NCI-H146 (cell line): ENCODE measurements at regions not wholly inside any gene's neighbourhood (a gene's known extent, or its start where the extent isn't known, plus 50 kb on each side); places are given as distances from the start of the nearest gene placed in this dataset.
"Not testable (repeated sequence)": the region's sequence is repeated elsewhere in the genome, so short reads cannot be mapped to it uniquely, and the experiment has no call there.

Experiments
- DNase-seq: peaks from one replicate; lab custom pipeline; 2025; lab: John Stamatoyannopoulos, UW

DNA sequence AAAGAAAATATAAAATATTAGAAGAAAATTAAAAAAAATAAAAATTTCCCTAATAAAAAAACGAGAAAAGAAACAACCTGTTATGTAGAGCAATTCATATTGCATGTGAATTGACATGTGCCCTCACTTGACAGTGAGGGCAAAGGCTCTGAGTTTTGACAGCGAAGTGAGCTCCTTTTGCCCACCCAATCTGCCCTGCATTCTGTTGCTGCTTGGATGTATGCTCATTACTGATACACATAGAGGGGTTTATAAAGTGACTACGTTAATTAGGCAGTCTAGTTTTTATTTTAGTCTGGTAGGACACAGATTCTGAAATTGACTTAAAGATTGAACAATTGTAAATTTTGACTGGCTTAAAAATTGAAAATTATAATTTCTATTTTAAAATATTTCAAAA lies 949.4 kb downstream of the TLE4 start:
- DNase-seq = no peak

DNA sequence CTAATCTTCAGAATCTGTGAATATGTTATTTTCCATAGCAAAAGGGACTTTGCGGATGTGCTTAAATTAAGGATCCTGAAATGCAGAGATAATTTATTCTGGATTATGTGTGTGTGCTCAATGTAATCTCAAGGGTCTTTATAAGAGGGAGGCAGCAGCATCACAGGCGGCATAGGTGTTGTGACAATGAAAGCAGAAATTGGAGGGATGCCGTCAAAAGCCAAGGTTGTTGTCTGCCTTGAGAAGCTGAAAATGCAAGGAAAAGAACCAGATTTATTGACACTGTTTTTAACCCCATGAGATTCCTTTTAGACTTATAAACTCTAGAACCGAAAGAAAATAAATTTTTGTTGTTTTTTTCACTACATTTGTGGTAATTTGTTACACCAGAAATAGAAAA lies 948.5 kb downstream of the TLE4 start:
- no peak for DNase-seq

DNA sequence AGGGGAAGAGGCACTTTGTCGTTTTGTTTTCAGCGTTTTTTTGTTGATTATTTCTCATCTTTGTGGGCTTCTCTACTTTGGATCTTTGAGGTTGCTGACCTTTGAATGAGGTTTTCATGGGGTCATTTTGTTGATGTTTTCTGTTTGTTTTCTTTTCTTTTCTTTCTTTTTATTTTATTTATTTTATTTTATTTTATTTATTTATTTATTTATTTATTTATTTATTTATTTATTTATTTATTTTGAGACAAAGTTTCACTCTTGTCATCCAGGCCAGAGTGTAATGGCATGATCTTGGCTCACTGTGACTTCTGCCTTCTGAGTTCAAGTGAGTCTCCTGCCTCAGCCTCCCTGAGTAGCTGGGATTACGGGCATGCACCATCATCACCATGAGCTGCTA lies 946.7 kb downstream of the TLE4 start:
- DNase-seq = no peak

DNA sequence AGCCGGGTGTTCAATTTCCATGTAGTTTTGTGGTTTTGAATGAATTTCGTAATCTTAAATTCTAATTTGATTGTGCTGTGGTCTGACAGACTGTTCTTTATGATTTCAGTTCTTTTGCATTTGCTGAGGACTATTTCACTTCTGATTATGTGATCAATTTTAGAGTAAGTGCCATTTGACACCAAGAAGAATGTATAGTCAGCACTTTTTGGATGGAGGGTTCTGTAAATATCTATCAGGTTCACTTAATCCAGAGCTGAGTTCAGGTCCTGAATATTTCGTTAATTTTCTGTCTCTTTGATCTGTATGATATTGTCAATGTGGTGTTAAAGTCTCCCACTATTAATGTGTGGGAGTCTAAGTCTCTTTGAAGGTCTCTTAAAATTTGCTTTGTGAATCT lies 944.9 kb downstream of the TLE4 start:
- no peak for DNase-seq

DNA sequence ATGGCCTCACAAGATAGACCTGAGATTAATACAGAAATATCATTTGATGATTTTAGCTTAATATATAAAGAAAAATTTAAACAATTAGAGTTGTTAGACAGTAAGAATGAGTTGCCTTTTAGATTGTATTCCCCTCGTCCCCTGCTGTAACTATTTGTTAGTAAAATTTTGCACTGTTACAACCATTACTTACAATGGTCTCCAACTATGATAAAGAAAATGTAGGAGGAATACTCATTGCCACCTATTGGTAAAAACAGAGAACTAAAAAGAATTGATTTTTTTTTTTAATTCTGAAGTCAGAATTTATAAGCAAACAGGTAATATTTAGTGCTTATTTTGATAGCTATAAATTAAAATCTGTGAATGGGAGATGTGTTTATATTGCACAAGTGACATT lies 937.6 kb downstream of the TLE4 start:
- DNase-seq = no peak

DNA sequence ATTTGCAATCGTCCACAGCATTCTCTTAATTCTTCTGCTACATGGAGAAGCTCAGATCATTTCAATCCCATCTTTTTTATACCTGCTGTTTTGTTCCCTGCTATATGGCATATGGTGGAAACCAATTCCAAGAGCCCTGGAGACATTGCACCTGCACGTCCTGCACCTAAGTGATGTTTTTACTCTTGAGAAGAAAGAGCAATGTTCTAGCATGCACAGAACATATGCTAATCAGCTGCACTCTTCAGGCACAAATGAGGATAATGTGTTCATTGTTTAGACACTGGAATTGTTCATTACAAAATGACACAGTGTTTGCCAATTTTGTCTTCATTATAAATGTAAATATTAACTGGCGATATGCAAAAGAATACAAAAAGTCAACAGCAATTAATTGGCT lies 935.8 kb downstream of the TLE4 start:
- no peak for DNase-seq

DNA sequence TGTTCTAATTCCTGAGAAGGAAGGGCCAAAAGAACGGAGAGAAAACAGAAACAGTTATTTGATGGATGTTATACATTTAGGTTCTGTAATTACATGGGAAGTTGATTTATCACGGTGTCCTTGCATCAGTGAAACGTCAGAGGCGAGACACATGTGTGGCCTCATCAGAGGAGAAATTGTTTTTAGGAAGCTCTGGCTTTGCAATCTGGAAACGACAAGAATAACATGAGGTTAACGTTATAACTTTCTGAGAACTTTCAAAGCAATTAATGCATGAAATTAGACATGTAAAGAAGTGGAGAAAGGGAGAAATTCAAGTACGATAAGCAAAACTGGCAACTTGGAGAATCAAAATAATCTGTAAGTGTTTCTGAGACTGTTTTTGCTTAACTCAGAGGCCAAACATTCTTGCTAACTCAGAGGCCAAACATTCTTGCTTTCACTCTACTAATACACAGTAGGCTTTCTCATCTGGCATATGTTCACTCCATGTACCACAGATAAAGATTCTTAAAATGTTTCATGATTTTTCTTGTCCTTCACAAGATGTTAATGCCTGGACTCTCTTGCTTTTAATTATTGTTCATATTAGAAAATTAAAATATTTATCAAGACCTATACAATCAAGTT lies 933.0 kb downstream of the TLE4 start:
- DNase-seq = no peak

DNA sequence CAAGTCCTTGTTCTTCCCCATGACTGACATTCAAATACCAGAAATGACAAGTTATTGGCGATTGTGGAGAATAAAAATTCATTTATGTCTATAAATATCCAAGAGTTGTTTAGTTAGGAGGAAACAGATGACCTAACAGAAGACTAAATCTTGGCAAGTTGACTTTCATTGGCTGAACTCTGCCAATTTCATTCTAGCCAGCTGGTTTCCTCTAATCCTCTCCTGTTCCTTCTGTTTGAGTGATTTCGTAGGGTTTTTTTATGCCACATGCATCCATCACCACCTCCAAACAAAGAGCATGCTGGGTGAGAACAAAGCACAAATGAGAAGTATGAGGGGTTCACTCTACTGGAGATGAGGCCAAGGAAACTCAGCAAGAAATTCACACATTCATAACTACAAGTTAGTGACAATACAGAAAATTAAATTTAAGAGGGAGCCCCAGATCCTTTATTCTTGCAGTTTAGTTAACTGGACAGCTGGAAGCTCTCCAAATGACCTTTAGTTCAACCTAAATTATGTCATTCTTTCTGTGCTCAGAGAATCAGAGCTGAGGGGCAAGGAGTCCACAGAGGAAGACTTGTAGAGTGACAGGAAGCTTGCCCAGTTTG lies 932.0 kb downstream of the TLE4 start:
- DNase-seq = no peak

DNA sequence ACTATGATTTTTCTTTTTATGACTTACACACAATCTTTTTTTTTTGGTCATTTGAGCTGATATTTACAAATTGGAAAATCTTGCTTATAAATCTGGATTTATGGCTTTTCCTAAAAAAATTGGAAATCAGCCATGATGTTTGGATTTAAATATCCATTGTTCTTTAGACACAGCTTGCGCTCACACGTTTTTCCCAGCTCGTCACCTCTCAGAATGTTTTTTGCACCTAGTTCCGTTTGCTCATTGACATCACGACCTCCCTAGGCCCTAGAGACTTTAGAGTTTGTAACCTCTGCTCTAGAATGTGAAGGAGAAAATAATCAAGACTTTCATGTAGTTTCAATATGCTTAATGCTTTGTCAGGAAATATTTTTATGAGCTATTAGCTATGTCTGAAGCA lies 930.5 kb downstream of the TLE4 start:
- no peak for DNase-seq

DNA sequence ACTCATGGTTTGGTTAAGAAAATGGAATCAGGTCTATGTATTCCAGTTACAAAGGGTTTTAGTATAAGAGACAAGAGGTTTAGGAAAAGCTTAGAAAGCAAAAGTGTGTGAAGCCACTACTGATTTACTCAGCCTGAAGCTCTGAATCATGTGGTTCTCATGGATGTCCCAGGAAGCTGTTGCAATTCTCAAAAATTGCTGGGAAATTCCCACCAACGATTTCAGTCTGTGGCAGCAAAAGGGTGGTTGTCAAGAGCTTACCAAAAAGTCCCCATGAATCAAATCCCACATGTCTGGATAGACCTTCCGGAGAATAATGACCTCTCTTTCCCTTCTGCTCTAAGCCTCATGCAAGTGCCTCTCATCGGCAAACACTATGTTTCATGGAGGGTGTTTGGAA lies 929.9 kb downstream of the TLE4 start:
- no peak for DNase-seq

DNA sequence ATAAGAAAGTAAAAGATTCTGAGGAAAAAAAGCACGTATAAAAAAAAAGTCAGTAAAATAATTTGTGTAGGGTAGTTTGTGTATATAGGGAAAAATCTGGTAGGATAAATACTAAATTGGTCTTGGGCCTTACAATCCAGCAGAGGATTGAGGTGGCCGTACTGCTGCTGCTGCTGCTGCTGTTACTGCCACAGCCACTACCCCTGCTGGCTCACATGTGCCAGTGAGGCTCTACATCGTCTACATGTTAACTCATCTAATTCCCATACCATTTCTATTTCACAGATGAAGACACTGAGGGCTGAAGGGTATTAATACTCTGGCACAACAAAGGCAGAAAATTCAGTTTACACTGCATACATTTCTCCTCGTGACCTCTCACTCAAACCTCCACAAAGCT lies 928.5 kb downstream of the TLE4 start:
- no peak for DNase-seq

DNA sequence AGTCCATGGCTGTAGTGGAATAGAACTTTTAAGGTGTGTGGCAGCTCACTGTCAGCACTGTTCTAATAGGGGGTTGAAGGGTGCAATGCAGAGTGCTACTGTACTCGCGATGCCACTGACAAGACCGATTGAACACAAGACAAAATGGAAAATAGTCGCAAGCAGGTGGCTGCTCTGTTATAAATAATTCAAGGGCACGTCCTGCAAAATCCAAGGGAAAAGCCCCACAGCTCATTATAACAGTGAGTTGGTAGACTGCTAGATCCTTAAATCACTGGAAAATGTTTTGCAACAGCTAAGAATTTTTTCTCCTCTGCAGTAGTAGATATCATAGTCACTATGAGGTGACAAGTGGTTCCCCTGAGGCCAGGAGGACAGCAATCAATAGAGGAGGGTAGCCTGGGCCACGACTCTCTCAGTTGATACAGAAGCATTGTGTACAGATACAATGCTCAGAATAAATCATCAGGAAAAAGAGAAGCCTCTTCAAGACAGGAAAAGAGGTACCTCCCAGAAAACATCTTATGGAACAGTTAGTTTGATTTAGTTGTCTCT lies 926.3 kb downstream of the TLE4 start:
- no peak for DNase-seq

DNA sequence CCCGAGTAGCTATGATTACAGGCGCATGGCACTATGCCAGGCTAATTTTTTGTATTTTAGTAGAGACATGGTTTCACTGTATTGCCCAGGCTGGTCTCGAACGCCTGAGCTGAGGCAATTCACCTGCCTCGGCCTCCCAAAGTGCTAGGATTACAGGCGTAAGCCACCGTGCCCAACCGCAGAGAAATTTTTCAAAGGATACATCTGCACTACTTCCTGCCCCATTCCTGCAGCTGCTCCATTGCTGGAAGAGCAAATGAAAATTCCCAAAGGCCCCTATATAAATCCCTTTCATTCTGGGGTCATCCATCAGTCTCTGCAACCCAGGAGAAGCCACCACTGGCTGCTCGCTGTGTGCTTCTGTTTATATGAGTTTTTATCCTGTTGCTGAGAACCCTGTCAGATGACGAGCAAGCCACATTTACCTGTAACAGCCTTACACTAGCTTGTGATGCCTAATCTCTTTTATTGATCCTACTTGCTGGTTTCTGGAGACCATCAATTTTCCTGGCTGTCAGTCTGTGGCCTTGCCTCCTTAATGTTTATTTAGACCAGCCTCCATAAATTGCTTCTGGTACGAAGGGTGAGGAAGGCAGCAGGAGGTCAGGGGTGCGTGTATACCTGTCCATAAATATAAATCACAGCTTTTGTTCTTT lies 925.3 kb downstream of the TLE4 start:
- DNase-seq = no peak

DNA sequence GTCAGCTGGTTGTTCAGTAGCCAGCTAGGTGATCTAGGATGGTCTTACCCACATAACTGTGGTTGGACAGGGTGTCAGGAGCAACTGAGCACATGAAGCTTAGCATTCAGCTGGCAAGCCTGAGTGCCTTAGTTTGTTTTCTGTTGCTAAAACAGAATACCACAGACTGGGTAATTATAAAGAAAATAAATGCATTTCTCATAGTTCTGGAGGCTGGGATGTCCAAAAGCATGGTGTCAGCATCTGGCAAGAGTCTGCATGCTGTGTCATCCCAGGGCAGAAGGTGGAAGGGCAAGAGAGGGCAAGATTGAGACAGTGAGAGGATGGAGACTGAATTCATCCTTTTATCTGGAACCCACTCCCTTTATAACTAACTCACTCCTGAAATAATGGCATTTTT lies 921.5 kb downstream of the TLE4 start:
- no peak for DNase-seq

DNA sequence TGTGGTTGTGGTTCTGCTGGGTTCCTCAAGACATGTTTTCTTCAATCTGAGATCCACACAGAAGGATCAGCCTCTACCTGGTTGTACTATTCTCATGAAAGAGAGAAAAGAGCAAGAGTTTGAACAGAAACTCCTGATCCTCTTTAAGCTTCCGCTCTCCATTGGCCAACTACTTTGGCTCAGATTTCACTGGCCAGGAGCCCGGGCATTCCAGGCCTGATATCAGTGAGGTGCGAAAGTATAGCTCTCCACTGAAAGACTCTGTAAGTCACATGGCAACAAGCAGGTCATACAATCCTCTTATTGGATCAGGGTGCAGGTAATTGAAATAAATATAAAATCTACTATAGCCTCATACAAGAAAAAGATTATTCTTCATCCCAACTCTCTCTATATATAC lies 920.5 kb downstream of the TLE4 start:
- DNase-seq = no peak

DNA sequence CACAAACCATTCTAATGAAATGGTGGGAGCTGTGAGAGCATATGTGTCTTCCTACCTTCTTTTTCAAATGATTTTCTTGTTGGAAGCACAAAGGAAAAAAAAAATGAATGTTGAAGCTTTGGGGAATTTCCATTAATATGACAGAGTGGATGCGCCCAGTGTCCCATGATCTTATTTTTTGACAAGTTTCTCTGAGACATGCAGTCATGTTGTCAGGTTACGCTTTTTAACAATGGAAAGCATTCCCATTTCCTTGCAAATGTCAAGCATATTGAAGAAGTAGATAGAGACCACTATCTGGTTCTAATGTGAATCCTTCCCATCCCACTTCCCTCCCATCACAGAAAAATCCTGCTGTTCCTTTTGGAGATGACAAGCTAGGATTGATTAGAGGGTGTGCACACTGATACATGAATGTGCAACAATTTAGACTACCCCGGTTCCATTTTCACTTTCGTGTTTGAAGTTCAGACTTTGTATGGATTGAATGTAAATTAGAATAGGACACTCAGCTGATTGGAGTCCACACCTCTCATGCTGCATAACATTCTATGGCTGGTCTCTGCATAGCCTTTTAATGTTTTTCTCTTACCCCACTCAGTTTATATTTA lies 919.4 kb downstream of the TLE4 start:
- DNase-seq = no peak

DNA sequence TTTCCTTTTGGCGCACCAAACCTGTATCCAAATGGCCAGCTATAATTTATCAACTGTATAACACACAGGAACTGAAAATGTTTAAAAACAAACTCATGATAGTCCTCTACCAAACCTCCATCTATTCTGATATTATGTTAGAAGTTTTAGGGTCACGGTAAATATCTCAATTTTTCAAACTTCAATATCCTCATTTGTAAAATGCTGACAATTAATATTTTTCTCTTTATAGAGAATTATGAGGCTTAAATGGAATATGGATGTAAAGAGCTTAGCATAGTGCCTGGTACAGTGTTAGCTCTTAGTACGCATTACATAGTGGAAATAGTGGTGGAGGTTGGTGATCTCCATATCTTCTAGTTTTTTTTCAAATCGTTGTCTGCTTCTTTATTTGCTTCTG lies 917.6 kb downstream of the TLE4 start:
- no peak for DNase-seq

DNA sequence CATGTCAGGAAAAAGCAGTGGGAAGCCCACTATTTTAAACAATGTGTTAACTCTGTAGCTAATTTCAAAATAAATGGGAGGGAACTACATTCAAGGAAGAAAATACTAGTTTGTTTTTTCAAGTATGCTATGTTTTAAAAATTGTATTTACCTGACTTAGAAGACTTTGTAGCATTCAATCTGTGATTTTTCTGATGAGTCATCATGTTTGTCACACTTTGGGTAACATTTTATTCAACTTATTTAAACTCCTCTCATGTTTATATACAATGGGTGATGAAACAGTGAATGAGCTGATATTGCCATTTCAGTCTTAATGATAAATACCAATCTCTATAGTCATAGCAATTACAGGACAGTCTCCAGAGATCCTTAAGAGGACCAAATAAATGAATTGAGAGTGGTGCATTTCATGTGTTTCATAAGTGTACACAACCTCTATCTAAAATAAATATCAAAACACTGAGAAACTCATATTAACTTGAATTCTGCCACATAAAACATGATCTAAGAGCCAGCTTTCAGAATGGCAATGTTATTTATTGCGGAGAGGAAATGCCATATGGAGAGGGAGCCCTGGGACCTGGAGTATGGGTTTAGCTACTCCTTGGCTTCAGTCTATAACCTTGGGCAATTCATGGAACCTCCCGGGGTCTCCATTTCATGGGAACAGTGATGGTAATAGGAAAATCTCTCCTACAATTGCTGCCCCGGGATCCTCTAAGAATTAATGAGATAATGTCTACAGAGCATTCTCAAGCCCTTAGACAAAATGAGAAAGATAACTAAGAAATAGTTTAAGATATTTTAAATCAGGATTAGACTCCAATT lies 913.9 kb downstream of the TLE4 start:
- DNase-seq = no peak

DNA sequence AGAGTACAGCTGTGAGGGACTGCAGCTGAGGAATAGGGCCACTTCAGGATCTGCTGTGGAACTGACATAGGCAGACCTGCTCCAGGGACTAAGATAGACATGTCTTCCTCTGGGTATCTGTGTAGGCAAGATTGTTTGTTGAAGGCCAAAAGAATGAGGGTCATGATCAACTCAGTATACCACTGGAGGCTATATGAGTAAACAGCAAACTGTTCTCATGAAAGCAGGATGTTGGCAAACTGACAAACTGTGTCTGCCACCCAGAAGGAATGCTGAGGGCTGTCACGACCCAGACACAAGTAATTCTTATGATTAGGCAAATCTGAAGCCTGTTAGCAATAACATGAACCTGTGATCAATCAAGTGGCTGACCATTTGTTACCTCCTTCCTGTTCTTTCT lies 910.5 kb downstream of the TLE4 start:
- not testable (repeated sequence) for DNase-seq

DNA sequence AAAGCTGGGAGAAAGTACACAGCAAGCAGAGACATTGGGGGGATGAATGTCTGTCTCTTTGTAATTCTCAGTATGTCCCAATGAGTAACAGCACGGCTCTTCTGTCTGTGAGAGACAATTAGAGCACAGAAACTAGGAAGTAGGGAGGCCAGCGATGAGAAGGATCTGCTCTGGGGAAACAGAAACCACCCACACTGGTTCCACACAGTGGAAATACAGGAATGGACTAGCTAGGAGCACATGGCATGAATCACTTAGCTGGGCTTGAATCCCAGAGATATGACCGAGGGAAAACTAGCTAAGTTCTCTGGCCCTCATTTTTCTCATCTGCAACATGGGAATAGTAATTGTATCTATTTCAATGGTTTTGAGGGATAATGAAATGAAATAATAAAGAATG lies 895.9 kb downstream of the TLE4 start:
- no peak for DNase-seq

DNA sequence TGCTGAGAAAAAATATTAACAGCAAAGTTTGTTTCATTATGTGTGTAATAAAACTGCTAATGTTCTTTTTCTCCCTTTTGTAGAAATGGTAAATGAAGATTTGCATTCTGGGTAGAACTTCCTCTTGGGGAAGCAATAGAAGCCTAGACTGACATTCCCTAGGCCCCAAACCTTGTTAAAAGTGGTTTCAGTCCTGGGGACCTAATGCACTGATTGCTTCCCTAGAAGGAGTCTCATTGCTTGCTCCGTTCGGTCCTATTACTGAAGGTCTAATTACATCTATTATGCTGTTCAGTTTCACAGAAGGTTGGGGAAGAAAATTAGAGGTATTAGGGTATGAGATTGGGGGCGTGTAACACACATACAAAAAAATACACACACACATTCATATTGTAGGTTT lies 893.8 kb downstream of the TLE4 start:
- DNase-seq = no peak

DNA sequence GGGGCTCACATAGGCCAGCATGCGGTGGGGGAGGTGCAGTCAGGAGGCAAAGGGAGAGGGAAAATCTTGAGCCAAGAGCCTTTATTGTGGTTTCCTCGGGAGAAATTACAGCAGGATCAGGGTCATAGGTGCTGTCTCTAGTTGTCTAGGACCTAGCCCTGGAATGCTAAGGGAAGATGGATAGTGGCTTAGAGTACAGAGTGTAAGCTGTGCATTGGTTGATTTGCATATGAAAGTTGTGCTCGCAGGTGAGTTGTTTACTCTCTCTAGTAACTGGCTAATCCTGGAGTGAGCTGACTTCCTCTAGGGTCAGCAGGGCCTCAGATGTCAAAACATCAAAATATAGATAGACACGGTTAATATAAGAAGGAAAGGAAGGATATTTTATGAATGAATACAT lies 877.7 kb downstream of the TLE4 start:
- no peak for DNase-seq
